Left renal cortex interstitium (tissue), 4 donors: ENCODE measurements at regions not wholly inside any gene's neighbourhood (a gene's known extent, or its start where the extent isn't known, plus 50 kb on each side); places are given as distances from the start of the nearest gene placed in this dataset.

Source experiments
- DNase-seq, 4 donors: peaks; one replicate each; pipeline ENCODE4 v3.0.0-alpha.2; 2013; ENCODE audit warnings: low read depth in 4 of 4, low spot score in 2 of 4, missing footprints in 1 of 4

DNA sequence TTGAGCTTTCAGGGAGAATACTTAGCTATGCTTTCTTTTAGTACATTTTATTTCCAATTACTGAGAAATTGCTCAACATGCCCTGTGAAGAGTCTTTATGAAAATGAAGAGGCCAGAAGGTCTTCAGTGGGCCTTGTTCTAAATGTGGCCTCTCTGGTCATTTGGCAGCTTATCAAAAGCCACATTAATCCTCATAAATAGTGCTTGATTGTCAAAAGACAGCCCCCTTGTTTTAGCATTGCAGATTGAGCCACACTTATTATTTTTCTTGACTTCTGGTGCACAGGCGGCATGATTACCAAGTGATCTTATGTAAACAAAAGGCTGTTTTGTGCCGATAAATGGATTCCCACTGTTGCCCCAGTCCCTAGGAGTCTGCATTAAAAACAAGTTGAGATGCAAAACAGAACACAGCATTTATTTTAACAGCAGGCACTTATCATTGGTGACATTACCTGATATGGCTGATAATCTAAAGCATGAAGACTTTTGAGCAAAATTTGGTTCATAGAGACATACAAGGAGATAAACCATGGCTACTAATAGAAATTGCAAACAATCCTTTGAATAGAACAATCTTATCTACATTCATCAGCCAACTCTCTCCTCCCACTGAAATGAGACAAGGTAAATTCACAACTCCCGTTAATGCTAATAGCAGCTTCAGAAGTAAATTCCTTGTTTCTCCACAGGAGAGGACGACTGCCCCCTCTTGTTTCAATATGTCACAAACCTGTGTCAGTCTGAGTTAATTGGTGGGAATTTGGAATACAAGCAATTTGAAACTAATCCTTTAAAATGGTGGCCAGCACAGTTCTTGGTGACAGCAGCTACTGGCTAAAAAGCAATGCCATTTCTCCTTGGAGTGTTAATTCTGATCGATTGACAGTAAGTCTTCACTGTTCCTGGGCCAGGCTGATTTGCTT, 194.3 kb downstream of the NSUN3 start:
- DNase-seq, result no peak

DNA sequence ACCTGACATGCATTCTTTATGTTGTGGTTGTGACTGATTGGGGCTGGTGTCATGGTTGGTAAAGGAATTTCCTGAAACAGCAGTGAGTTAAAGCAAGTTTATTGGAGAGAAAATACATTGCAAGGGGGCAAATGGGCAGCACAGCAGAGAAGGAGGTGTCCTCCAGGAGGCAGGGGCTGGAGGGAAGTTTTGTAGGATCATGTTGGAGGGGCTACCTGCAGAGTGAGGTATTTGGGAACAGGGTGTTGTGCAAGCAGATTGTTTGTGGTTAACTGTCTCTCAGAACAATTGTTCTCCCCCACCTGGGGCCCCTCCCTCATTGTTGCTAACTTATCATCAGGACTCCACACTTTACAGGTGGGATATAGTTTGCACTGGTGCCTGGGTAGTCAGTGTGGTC, 196.0 kb downstream of the NSUN3 start:
- DNase-seq, result no peak

DNA sequence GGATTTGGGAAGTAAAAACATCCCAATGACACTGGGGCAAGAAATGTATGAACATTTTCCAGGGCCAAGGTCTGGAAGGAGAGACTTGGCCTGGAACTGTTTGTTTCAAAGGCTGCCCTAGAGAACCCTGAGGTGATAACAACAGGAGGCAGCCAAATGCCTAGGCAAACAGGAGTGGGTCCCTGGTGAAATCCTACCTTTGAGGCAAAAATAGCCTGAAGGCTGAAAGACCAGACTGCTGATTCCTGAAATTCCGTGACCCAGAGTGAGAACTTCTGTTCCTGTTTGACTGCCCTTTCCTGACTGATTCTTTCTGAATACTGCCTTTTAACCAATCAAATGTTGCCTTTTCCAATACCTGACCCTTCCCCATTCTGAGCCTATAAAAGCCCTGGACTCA, 196.4 kb downstream of the NSUN3 start:
- DNase-seq, result no peak

DNA sequence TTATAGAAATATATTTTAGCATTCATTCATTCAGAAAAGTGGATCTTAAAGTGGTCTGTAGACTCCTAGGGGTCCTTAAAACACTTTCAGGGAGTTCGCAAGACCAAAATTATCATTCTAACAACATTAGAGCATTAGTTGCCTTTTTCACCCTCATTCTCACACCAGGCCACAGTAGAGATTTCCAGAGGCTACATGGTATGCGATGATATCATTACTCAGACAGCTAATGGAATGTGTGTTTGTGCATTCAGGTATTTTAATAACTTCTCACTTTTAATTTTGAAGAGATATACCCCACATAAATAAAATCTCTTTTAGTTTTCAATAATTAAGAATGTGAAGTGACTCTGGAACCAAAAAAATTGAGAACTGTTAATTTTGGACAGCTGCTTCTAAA, 206.9 kb downstream of the NSUN3 start:
- no peak for DNase-seq

DNA sequence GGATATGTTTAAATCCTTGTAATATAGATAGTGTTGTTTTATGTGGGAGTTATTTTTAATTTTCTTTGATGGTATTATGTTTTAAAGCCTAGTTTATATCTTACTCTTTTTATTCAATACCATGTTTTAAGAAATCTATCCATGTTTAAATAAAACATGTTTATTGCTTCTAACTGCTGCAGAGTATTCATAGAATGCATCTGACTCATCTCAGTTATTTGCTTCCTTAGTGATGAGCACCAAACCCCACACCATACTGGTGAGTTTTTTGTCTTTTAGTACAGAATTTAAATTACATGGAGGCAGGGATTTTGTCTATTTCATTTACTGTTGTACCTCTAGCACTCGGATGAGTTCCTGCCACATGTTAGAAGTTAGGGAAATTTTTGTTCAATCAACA, 209.2 kb downstream of the NSUN3 start:
- DNase-seq, result no peak

DNA sequence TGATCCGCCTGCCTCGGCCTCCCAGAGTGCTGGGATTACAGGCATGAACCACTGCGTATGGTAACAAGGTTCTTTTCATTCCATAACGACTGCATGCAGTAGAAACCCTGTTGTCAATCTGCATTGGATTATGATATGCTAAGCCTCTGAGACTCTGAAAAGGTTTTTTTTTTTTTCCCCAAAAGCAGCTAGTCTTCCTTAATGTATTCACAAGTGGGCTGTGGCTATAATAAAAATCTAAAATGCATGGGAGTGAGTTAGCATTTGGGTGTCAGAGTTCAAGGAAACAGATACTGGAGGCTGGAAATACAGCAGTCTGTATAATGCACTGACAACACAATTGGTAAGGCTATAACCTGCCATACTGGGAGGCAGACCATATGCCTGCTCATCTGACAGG, 218.1 kb downstream of the NSUN3 start:
- no peak for DNase-seq

DNA sequence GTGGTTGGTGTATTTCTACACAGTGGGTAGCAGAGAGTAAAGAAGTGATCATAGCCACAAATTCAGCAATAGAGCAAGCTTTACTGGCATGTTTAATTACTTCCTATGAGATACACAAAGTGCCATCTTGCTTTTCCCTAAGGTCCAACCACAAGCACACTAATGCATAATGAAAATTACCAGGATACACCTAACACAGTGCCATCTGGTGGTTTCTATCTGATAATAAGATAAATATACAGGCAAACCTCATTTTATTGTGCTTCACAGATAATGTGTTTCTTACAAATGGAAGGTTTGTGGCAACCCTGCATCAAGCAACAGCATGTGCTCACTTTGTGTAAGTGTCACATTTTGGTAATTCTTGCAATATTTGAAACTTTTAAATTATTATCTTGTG, 223.0 kb downstream of the NSUN3 start:
- DNase-seq, result no peak

DNA sequence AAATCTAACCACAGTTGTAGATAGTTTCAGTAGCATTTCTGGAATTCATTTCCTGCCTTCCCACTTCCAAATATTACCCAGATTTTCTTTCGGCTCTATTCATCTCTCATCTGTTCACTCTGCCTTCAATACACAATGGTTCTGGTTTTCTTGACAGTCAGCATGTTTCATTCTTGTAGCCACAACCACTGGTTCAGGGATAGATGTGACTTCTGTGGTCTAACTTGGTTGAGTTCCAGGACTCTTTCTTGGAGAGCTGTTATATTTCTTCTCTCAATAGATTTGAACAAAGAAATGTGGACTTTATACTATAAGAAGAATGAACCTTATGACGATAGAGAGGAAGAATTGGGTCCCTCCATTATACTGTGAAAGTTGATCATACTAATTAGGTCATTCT, 228.8 kb downstream of the NSUN3 start:
- no peak for DNase-seq

DNA sequence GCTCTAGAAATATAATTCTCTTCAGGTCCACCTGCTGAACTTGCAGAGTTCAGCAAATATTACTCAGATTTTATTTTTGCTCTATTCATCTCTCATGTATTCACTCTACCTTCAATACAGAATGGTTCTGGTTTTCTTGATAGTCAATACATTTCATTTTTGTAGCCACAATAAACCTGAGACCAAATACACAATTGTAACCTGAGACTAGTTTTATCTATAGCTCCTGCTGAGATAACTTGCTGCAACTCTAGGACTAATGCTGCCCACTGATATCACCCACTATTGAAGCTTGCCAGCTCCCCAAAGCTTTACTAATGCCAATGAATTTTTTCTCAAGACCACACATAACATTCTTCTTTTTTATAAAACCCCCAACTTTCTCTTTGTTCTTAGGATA, 229.3 kb downstream of the NSUN3 start:
- no peak for DNase-seq

DNA sequence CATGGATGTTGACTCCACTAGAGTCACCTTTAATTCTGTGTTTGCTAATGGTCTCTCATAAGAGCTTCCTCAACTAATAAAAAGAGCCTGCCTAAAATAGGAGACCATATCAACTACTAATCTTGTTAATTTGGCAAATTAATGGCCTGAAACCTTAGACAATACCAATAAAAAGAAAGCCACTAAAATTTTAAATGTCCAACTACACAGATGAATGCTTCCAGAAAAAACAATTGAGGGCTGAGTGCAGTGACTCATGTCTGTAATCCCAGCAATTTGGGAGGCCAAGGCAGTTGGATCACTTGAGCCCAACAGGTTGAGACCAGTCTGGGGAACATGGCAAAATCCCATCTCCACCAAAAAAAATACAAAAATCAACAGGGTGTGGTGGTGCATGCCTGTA, 230.9 kb downstream of the NSUN3 start:
- no peak for DNase-seq

DNA sequence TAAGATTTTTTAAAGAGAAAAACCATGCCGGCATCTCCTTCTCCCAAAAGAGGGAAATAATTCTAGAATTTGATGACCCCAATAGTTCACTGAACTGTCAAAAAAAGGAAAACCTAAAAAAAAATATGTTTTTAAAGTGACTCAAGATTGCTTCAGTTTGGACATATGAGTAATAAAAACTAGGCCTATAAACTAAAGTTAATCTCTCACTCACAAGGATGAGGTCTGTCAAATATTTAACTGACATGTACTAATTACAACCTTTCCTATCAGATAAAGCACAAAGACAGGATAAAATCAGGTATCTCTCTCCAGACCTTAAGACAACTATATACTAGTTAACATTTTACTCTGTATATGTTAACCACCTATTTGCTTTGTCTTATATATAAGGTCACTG, 231.9 kb downstream of the NSUN3 start:
- no peak for DNase-seq

DNA sequence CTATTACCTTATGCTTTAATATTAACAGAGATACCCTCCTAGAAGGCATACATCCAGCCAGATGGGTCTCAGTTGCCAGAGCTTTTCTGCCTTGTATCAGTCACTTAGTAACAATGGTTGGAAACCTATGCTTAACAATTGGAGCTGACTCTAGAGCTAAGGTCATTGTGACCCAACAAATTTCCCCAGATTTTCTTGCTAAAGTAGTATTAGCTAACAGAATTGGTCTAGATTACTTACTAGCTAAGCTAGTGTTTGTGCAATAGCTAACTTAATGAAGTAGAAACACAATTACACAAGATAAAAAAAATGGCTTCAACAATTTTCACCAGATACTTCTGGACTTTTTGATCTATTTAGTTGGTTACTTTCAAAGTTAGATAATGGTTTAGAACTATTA, 236.9 kb downstream of the NSUN3 start:
- no peak for DNase-seq

DNA sequence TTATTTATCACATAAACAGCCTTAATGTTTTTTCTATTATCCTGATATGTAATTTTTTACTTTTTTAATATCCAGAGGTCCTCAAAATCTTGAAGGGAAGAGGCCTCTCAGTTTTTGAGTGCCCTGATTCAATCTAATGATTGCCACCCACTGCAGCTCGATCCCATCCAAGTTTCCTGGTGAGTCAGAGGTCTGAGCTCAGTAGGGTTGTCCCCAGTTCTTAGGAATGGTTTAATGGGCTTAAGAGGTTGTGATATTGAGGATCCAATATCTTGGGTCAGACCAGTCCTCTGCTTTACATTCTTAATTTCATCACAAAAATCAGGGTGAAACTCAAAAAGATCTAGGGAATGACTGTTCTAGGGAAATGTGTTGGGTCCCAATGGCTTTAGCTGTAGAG, 238.5 kb downstream of the NSUN3 start:
- DNase-seq, result no peak

DNA sequence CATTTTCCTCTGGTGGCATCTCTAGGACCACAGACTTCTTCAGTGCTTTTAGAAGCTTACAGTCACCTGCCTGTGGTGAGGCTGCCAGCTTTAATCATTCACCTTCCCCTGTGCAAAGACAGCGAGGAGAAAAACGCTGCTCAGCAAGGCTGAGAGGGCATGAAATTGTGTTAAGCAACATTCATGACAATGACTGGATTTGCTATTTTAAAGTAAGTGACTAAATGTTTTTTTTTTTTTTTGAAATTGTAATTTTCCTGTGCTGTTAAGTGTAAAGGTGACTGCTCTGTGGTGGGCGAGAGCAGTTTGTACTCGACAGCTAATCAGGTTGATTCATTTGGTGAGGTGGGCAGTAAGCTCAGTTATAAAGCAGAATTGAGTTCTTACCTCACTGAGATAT, 240.4 kb downstream of the NSUN3 start:
- no peak for DNase-seq

DNA sequence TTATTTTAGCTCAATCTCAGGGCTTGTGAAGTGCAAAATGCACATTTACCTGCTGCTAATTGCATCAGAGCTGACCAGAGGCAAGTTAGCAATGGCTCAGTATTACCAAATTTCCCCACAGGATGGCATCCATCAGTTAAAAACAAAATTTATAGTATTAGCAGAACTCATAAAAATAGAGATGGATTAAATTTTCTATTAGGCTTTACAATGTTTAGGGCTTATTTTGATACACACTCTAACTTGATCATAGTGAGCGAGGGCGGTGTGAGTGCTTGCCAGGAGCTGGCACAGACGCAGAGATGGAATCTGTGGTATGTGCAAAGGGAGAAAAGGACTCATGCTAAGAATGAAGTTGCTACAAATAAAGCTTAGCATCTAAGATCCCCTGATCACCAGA, 241.0 kb downstream of the NSUN3 start:
- DNase-seq, result no peak

DNA sequence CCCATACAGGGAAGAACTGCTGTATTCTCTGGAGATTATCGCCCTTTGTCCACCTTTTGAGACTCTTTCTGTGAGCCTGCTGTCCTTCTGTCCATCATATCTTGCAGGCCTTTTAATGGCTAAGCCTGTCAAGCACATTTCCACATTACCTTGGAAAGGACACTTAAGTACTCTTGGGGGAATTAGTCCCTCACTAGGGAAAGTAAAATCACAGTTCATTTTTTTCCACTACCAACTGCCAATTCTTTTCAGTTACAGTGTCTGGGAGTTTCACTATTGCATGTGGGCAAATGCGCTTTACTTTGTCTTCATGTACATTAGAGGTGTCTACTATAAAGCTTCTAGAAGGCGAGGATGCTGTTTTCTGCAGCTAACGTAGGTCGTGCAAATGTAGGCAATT, 242.1 kb downstream of the NSUN3 start:
- no peak for DNase-seq

DNA sequence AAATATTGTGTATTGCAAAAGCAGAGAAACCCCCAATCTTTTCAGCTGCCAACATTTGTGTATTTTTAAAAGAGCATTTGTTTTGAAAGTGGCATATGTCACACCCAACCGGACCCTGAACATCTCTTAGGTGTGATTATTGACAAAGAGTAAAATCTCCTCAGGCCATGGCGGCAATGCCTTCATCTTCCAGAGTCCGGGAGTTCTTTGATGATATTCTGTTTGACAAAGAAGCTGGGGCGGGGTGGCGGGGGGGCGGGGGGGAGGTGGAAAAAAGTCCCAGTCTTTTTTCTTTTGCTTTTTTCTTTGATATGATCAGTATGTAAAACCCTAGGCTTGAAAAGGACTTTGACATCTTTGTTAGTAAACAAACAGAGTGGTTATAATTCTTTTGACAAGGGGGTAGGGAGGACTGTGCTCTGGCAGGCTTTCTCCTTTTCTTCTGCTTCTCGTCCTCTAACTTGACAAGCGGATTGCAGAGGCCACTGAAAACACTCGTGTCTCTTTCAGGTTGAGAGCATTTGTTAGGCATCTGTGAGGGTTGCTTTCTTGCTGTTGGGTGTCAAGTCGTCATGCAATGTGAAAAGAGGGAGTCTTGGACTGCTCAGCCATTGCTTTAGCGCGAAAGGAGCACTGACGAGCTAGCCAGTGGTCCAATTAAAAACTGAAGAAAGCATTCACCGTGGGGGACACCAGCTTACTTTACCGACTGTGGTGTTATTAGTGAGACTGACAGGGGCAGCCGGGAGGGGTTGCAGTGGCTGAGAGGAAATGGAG, 243.2 kb downstream of the NSUN3 start:
- DNase-seq, result peak in 1 of 4 donors; percentile 14

DNA sequence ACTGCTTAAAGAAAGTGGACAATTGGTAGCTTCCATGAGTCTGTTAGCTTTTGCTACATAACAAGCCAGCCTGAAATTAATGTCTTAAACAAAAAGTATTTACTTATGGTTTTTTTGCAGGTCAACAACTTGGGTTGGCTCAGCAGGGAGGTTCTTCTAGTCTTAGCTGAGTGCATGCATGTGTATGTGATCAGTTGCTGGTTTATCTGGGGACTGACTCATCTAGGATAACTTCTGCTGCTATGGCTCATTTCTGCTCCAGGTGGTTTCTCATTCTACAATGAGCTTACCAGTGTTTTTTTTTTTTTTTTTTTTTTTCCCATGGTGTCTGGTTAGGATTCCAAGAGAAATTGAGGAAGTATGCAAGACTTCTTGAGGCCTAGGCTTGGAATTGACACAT, 244.7 kb downstream of the NSUN3 start:
- DNase-seq, result no peak

DNA sequence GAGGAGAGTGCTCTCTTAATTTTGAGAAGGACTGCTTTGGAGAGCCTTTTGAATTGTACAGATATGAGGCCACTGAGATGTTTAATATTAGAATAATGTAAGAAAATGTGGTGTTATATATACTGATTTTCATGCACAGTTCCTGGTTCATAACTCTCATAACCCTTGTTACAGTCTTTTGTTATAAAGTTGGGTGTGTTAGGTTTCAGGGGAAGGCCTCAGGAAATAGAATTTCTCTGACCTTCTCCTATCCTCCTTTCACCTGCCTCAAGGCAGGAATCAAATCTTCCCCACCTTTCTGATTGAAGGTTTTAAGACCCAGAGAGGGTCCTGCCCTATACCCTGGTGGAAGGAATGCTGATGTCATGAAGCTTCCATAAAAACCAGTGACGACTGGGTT, 245.9 kb downstream of the NSUN3 start:
- no peak for DNase-seq

DNA sequence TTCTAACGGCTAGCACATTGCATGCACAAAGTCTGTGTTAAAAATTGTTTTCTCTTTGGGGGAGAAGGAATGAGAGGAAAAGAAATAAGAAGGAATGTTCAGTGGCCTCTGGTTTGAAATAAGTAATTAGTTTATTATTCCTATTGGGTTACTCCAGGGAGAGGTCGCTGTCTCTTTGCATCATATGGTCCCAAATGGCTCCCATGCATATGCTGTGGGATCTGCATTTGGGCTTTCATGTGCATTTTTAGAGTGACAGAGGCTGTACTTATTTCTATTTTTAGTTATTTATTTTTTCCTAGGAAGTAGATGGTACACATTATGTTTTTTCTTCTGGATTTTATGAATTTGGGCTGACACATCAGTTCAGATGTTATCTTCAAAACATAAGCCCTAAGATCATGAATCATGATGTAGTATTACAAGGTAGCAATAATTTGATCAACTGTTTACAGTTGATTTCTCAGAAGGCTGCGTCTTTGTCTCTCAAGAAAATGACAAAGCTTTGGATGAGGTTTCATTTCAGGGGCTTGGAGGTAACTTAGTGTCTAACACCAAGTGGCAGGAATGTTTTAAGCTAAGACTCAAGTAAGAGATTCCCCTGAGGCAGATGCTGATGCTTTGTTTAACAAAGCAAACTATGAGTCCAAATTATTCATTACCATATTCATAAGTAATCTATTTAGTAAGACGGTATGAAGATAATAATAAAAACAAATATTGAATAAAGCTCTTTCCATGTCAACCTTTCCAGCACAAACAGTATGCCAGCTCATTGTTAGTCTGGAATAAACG, 247.7 kb downstream of the NSUN3 start:
- no peak for DNase-seq

DNA sequence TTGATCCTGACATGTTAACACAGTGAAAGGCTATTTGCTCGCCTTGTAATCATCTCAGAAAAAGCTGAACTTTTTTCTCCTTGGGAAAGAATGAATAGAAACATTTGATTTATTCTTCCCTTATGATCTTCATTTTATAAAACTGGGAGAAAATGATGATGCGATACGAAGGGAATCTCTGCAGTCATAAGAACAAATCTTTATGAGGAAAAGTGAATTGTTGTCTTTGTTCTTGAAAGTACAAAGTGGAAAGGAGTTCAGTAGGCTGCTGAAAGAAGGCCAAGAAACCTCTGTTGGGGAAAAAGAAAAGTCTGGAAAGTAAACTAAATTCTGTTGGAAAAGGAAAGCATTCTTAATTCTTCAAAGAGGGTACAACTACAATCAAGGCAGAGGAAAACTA, 248.8 kb downstream of the NSUN3 start:
- no peak for DNase-seq
